Testis (tissue), 2 donors: ENCODE measurements at regions not wholly inside any gene's neighbourhood (a gene's known extent, or its start where the extent isn't known, plus 50 kb on each side); places are given as distances from the start of the nearest gene placed in this dataset.

Source experiments
- DNase-seq: peaks from one replicate; pipeline ENCODE4 v3.0.0-alpha.2; 2019
- H3K27ac ChIP-seq, 2 donors: fragments of 200-600 bp; sonication (generic); one replicate each; pipeline ENCODE4 v1.5.1; 2019
- H3K27me3 ChIP-seq: fragments of 200-600 bp; sonication (generic); one replicate; pipeline ENCODE4 v1.5.1; 2019
- H3K36me3 ChIP-seq: fragments of 200-600 bp; sonication (generic); one replicate; pipeline ENCODE4 v1.5.1; 2017; ENCODE audit warnings: low read depth; ENCODE audit errors: missing control alignments
- H3K4me1 ChIP-seq: fragments of 200-600 bp; sonication (generic); one replicate; pipeline ENCODE4 v1.5.1; 2019
- H3K4me3 ChIP-seq, 2 donors: fragments of 200-600 bp; sonication (generic); one replicate each; pipeline ENCODE4 v1.5.1; 2017 to 2019
- H3K9me3 ChIP-seq: fragments of 200-600 bp; sonication (generic); one replicate; pipeline ENCODE4 v1.5.1; 2017
- CTCF ChIP-seq, 3 experiments: fragments of 450-650 bp in 2 of 3; fragments of 200-600 bp in 1 of 3; sonication (generic) in 1 of 3; IDR thresholded peaks; one replicate each; pipeline ENCODE4 v1.5.1; 2016 to 2019; ENCODE audit warnings: antibody characterized with exemption in 3 of 3, mild to moderate bottlenecking in 2 of 3, moderate library complexity in 1 of 3
- POLR2A ChIP-seq: fragments of 450-650 bp; IDR thresholded peaks from one replicate; pipeline ENCODE4 v1.6.1; 2017; ENCODE audit warnings: antibody characterized with exemption, mild to moderate bottlenecking, moderate library complexity
- WGBS, 2 donors: methylation state at CpG; one replicate each; pipeline ENCODE4 v1.1.5; 2018; 5-methylcytosine and 5-hydroxymethylcytosine counted together
- intact Hi-C: fragments of 100-400 bp; cut with DNase I; formaldehyde crosslinking; loops from one replicate; pipeline ENCODE4 v1.15.1; 2023; ENCODE audit warnings: low total_unique reads

DNA sequence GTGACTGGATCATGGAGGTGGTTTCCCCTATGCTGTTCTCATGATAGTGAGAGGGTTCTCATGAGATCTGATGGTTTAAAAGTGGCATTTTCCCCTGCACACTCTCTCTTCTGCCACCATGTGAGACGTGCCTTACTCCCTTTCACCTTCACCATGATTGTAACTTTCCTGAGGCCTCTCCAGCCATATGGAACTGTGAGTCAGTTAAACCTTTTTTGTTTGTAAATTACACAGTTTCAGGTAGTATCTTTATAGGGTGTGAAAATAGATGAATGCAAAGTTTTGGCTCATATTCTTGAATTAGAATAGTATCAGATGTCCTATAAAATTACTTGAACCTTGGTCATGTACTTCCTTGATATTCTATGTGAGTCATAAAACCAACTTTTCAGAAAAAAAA is 252.1 kb upstream of the TMEM229A start:
- TF ChIP-seq POLR2A (no peak), CTCF (IDR thresholded peaks at IDR 0.05) (no peak)
- intact Hi-C loops, result no loop called here
- DNase-seq, result no peak

GRCh38 chr7:124276005-124276622 is 243.2 kb upstream of the TMEM229A start:
- WGBS, 2 donors, result 48 to 58% methylated on average over 3 of the region's 3 CpGs
- DNase-seq, result peak; percentile 70
- TF ChIP-seq CTCF (IDR thresholded peaks at IDR 0.05) (peak in 2 of 3 experiments; percentile 40 to 54), POLR2A (no peak)
- Histone ChIP-seq H3K27me3 (no peaks in the 10 kb centered on the region), H3K9me3 (no peaks in the 10 kb centered on the region), H3K4me3 (no peak overlapping the region), H3K36me3 (no peaks in the 10 kb centered on the region), H3K4me1 (no peaks in the 10 kb centered on the region), H3K27ac (no peak overlapping the region)
- intact Hi-C loops, result no loop called here

More for the DNA sequence above, 252.1 kb upstream of the TMEM229A start:
- Histone ChIP-seq H3K9me3 (no peaks in the 10 kb centered on the region), H3K36me3 (no peaks in the 10 kb centered on the region), H3K27me3 (no peaks in the 10 kb centered on the region), H3K27ac (no peak overlapping the region), H3K4me3 (no peak overlapping the region), H3K4me1 (no peaks in the 10 kb centered on the region)
- 62 to 70% methylated on average over 1 of the region's 1 CpG for WGBS, 2 donors

GRCh38 chr7:124275411-124275810 is 242.5 kb upstream of the TMEM229A start:
- no peak for DNase-seq
- H3K27ac ChIP-seq, result no peak overlapping the region
- no peak for TF ChIP-seq POLR2A
- no peak for TF ChIP-seq CTCF (IDR thresholded peaks at IDR 0.05)
- WGBS, 2 donors, result 29 to 32% methylated on average over 3 of the region's 3 CpGs
- no peaks in the 10 kb centered on the region for H3K36me3 ChIP-seq
- intact Hi-C loops, result no loop called here
- no peaks in the 10 kb centered on the region for H3K27me3 ChIP-seq
- H3K4me1 ChIP-seq, result no peaks in the 10 kb centered on the region
- H3K9me3 ChIP-seq, result no peaks in the 10 kb centered on the region
- H3K4me3 ChIP-seq, result no peak overlapping the region

GRCh38 chr7:124269774-124270173 is 236.9 kb upstream of the TMEM229A start:
- no peaks in the 10 kb centered on the region for H3K4me1 ChIP-seq
- intact Hi-C loops, result no loop called here
- no peaks in the 10 kb centered on the region for H3K27me3 ChIP-seq
- no peaks in the 10 kb centered on the region for H3K9me3 ChIP-seq
- H3K36me3 ChIP-seq, result no peaks in the 10 kb centered on the region
- no peak overlapping the region for H3K27ac ChIP-seq
- no peak for DNase-seq
- H3K4me3 ChIP-seq, result no peak overlapping the region
- TF ChIP-seq POLR2A, result no peak
- TF ChIP-seq CTCF (IDR thresholded peaks at IDR 0.05), result no peak

- DNase-seq, result no peak
- H3K9me3 ChIP-seq, result no peaks in the 10 kb centered on the region
- TF ChIP-seq CTCF (IDR thresholded peaks at IDR 0.05), result no peak
- TF ChIP-seq POLR2A, result no peak
- 84 to 90% methylated on average over 2 of the region's 2 CpGs for WGBS, 2 donors
- no peaks in the 10 kb centered on the region for H3K27me3 ChIP-seq
- intact Hi-C loops, result no loop called here
- H3K36me3 ChIP-seq, result no peaks in the 10 kb centered on the region
- H3K4me1 ChIP-seq, result no peaks in the 10 kb centered on the region
- no peak overlapping the region for H3K27ac ChIP-seq
- H3K4me3 ChIP-seq, result no peak overlapping the region
Observed at GRCh38 chr7:124267154-124267553, 234.3 kb upstream of the TMEM229A start.
